Glutamatergic neuron (in vitro differentiated cells): ENCODE measurements at regions not wholly inside any gene's neighbourhood (a gene's known extent, or its start where the extent isn't known, plus 50 kb on each side); places are given as distances from the start of the nearest gene placed in this dataset.

Experiments used
- DNase-seq: peaks from one replicate; pipeline ENCODE4 v3.0.0; 2022
- H3K27ac Mint-ChIP-seq: one replicate; pipeline ENCODE4 v1.8.0; 2020; ENCODE audit warnings: mild to moderate bottlenecking, mixed read lengths, inconsistent platforms; ENCODE audit not compliant: unreplicated experiment
- H3K27me3 Mint-ChIP-seq: one replicate; pipeline ENCODE4 v1.8.0; 2020; ENCODE audit warnings: mild to moderate bottlenecking, moderate library complexity, mixed read lengths, inconsistent platforms; ENCODE audit not compliant: unreplicated experiment
- H3K36me3 Mint-ChIP-seq: one replicate; pipeline ENCODE4 v1.8.0; 2020; ENCODE audit warnings: mild to moderate bottlenecking, mixed read lengths, inconsistent platforms; ENCODE audit not compliant: unreplicated experiment
- H3K4me1 Mint-ChIP-seq: one replicate; pipeline ENCODE4 v1.8.0; 2020; ENCODE audit warnings: mild to moderate bottlenecking, low read depth, mixed read lengths, inconsistent platforms; ENCODE audit not compliant: unreplicated experiment
- H3K4me3 Mint-ChIP-seq: one replicate; pipeline ENCODE4 v1.8.0; 2020; ENCODE audit warnings: mild to moderate bottlenecking, mixed read lengths, inconsistent platforms; ENCODE audit not compliant: unreplicated experiment
- H3K9me3 Mint-ChIP-seq: one replicate; pipeline ENCODE4 v1.8.0; 2020; ENCODE audit warnings: mild to moderate bottlenecking, moderate library complexity, mixed read lengths, inconsistent platforms; ENCODE audit not compliant: unreplicated experiment
- TF ChIP-seq, protein P1 (sequence below): fragments of 200-600 bp; sonication (generic); IDR thresholded peaks from one replicate; pipeline ENCODE4 v1.5.0; 2021; ENCODE audit not compliant: partially characterized antibody, unreplicated experiment

GRCh38 chr3:86711634-86712033 is 279.3 kb downstream of the VGLL3 start:
- no peaks in the 10 kb centered on the region for H3K36me3 Mint-ChIP-seq
- H3K27me3 Mint-ChIP-seq, result no peaks in the 10 kb centered on the region
- H3K4me1 Mint-ChIP-seq, result no peaks in the 10 kb centered on the region
- TF ChIP-seq, protein P1, sequence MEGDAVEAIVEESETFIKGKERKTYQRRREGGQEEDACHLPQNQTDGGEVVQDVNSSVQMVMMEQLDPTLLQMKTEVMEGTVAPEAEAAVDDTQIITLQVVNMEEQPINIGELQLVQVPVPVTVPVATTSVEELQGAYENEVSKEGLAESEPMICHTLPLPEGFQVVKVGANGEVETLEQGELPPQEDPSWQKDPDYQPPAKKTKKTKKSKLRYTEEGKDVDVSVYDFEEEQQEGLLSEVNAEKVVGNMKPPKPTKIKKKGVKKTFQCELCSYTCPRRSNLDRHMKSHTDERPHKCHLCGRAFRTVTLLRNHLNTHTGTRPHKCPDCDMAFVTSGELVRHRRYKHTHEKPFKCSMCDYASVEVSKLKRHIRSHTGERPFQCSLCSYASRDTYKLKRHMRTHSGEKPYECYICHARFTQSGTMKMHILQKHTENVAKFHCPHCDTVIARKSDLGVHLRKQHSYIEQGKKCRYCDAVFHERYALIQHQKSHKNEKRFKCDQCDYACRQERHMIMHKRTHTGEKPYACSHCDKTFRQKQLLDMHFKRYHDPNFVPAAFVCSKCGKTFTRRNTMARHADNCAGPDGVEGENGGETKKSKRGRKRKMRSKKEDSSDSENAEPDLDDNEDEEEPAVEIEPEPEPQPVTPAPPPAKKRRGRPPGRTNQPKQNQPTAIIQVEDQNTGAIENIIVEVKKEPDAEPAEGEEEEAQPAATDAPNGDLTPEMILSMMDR, result no peak
- no peak overlapping the region for H3K27ac Mint-ChIP-seq
- DNase-seq, result no peak
- H3K4me3 Mint-ChIP-seq, result no peak overlapping the region
- no peaks in the 10 kb centered on the region for H3K9me3 Mint-ChIP-seq

DNA sequence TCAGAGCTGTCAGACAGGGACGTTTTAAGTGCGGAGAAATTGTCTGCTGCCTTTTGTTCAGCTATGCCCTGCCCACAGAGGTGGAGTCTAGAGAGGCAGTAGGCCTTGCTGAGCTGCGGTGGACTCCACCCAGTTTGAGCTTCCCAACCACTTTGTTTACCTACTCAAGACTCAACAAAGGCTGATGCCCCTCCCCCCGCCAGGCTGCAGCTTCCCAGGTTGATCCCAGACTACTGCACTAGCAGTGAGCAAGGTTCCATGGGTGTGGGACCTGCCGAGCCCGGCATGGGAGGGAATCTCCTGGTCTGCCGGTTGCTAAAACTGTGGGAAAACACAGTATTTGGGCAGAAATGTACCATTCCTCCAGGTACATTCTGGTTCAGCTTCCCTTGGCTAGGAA is 282.1 kb downstream of the VGLL3 start:
- Mint-ChIP-seq H3K27me3 (no peaks in the 10 kb centered on the region), H3K36me3 (no peaks in the 10 kb centered on the region), H3K4me3 (no peak overlapping the region), H3K4me1 (no peaks in the 10 kb centered on the region), H3K9me3 (peaks cover 2% of the 10 kb centered on the region), H3K27ac (no peak overlapping the region)
- TF ChIP-seq, protein P1, result no peak
- DNase-seq, result no peak

DNA sequence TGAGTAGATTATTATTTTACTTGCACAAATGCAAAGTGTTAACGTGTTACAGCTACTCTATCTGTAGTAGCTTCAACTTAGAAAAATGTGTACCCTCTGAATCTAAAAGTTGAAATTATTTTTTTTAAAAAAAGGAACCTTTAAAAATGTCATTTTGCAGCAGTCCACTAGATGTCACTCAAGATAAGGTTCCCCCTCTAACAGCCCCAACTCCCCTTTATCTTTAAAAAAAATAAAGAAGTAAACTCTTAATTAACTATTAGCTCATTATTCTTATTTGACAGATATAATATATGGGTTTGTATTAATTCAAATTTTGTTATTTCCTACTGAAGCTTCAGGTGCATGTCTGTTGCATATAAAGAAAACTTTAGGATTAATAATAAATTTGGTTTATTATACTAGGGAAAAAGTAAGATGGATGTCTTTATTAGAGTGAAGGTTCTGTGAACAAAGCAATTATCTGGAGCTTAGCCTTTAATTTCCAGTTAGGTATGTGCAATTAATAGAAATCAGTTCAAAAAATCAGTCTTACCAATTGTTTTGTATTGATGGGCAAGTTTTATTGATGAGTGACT is 288.5 kb downstream of the VGLL3 start:
- TF ChIP-seq, protein P1, result peak; percentile 71
- Mint-ChIP-seq H3K4me3 (no peak overlapping the region), H3K27ac (no peak overlapping the region), H3K36me3 (no peaks in the 10 kb centered on the region), H3K9me3 (peaks cover 2% of the 10 kb centered on the region), H3K4me1 (no peaks in the 10 kb centered on the region), H3K27me3 (peaks cover 1% of the 10 kb centered on the region)
- no peak for DNase-seq

DNA sequence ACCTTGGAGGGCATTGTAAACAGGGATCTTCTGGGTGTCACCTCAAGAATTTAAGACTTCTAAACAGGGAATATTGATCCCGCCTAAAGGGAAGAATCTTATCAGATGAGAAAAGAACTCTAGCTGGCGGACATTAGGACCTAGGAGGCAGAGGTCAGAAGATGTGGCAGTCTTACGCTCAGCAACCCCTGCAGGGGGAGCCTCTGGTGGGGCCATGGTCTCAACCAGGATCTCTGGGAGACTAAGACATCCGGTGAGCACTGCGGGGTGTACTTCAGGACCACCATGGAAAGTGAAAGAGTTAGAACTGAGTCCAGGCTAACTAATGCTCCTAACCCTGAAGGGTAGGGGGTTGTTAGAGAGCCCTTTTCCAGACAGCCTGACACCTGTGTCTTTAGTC is 295.2 kb downstream of the VGLL3 start:
- H3K4me1 Mint-ChIP-seq, result no peaks in the 10 kb centered on the region
- H3K27ac Mint-ChIP-seq, result no peak overlapping the region
- no peaks in the 10 kb centered on the region for H3K36me3 Mint-ChIP-seq
- no peak for DNase-seq
- TF ChIP-seq, protein P1, result no peak
- H3K4me3 Mint-ChIP-seq, result no peak overlapping the region
- no peaks in the 10 kb centered on the region for H3K9me3 Mint-ChIP-seq
- H3K27me3 Mint-ChIP-seq, result peaks cover 1% of the 10 kb centered on the region

GRCh38 chr3:86673991-86674390 is 317.0 kb downstream of the VGLL3 start:
- no peak overlapping the region for H3K4me3 Mint-ChIP-seq
- H3K4me1 Mint-ChIP-seq, result peaks cover 2% of the 10 kb centered on the region
- TF ChIP-seq, protein P1, result no peak
- no peak for DNase-seq
- H3K9me3 Mint-ChIP-seq, result peaks cover 6% of the 10 kb centered on the region
- peaks cover 2% of the 10 kb centered on the region for H3K27me3 Mint-ChIP-seq
- H3K36me3 Mint-ChIP-seq, result peaks cover 15% of the 10 kb centered on the region
- H3K27ac Mint-ChIP-seq, result no peak overlapping the region
